SU-DHL-6 (cell line): ENCODE measurements at regions not wholly inside any gene's neighbourhood (a gene's known extent, or its start where the extent isn't known, plus 50 kb on each side); places are given as distances from the start of the nearest gene placed in this dataset.
"Not testable (repeated sequence)": the region's sequence is repeated elsewhere in the genome, so short reads cannot be mapped to it uniquely, and the experiment has no call there.

Experiments
- H2AFZ ChIP-seq: fragments of 200-600 bp; sonication (generic); 2 replicates; pipeline ENCODE4 v1.6.1; 2014; ENCODE audit warnings: low read depth, mild to moderate bottlenecking, moderate library complexity, mixed read lengths, antibody characterized with exemption, low read length; ENCODE audit not compliant: severe bottlenecking
- H3F3A ChIP-seq: fragments of 200-600 bp; shearing (Covaris generic); 2 replicates; pipeline ENCODE4 v1.6.0; 2016; ENCODE audit warnings: antibody characterized with exemption, mild to moderate bottlenecking; ENCODE audit not compliant: insufficient read depth
- H3K27ac ChIP-seq: fragments of 200-600 bp; sonication (generic); 2 replicates; pipeline ENCODE4 v1.5.1; 2016; ENCODE audit warnings: low read depth, mild to moderate bottlenecking, low read length, moderate library complexity, mixed read lengths
- H3K27me3 ChIP-seq: fragments of 200-600 bp; sonication (generic), shearing (Covaris generic); 2 replicates; pipeline ENCODE4 v1.6.0; 2014; ENCODE audit warnings: mild to moderate bottlenecking, low read length
- H3K36me3 ChIP-seq: fragments of 200-600 bp; sonication (generic); 2 replicates; pipeline ENCODE4 v1.6.1; 2014; ENCODE audit warnings: mild to moderate bottlenecking, low read length, mixed read lengths
- H3K4me2 ChIP-seq: fragments of 300-600, 200-600 bp; shearing (Covaris generic), sonication (generic); 2 replicates; pipeline ENCODE4 v1.6.0; 2014; ENCODE audit warnings: low read length, low read depth, mild to moderate bottlenecking; ENCODE audit not compliant: poor library complexity, severe bottlenecking
- H3K4me3 ChIP-seq: fragments of 200-600 bp; sonication (generic); 2 replicates; pipeline ENCODE4 v1.5.1; 2014; ENCODE audit warnings: antibody characterized with exemption, low read length, mild to moderate bottlenecking, mixed read lengths; ENCODE audit not compliant: insufficient read depth, poor library complexity, severe bottlenecking
- H3K79me2 ChIP-seq: fragments of 200-600 bp; sonication (generic); 2 replicates; pipeline ENCODE4 v1.6.1; 2014; ENCODE audit warnings: mild to moderate bottlenecking, low read length, moderate library complexity; ENCODE audit not compliant: insufficient read depth
- H3K9ac ChIP-seq: fragments of 200-600 bp; sonication (generic); 2 replicates; pipeline ENCODE4 v1.7.0; 2014; ENCODE audit warnings: mild to moderate bottlenecking, low read length
- H3K9me2 ChIP-seq: fragments of 200-600 bp; sonication (generic); replicated peaks from 2 replicates; pipeline ENCODE4 v1.6.1; 2014; ENCODE audit warnings: low read length; ENCODE audit not compliant: insufficient read depth
- H3K9me3 ChIP-seq: fragments of 200-600 bp; sonication (generic); 2 replicates; pipeline ENCODE4 v1.6.1; 2014; ENCODE audit warnings: low read length, mixed read lengths; ENCODE audit not compliant: insufficient read depth
- H4K20me1 ChIP-seq: fragments of 200-600 bp; sonication (generic); 2 replicates; pipeline ENCODE4 v1.6.1; 2014; ENCODE audit warnings: low read depth, mild to moderate bottlenecking, antibody characterized with exemption, low read length, moderate library complexity, mixed read lengths
- EZH2phosphoT487 ChIP-seq: fragments of 200-600 bp; sonication (generic), shearing (Covaris generic); conservative IDR thresholded peaks from 2 replicates; pipeline ENCODE4 v1.6.1; 2018; ENCODE audit warnings: mild to moderate bottlenecking, antibody characterized with exemption, low read length, moderate library complexity, mixed read lengths
- TF ChIP-seq, protein P1 (sequence below): fragments of 200-600 bp; sonication (generic); IDR thresholded peaks from one replicate; pipeline ENCODE4 v1.5.1; 2017; ENCODE audit warnings: antibody characterized with exemption, mild to moderate bottlenecking, low read length, moderate library complexity; ENCODE audit not compliant: insufficient read depth, poor library complexity, severe bottlenecking

DNA sequence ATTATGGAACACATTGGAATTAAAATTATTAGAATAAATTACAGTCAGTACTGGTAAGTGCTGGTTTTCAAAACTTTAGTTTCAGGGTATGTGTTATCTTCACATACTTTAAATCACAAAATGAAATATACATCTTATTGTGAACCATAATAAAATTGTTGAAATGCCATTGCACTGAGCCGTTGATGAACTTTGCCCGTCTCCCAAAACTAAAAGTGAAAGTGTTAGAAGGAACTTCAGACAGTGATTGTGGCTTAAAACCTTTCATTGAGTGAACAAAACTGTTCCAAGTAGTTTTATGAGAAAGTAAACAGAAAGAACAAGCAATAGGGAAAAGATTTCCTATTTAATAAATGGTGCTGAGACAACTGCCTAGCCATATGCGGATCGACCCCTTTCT is 811.6 kb downstream of the PLCL1 start:
- H3K9ac ChIP-seq: no peak overlapping the region
- H3K9me2 ChIP-seq: no peaks in the 10 kb centered on the region
- no peaks in the 10 kb centered on the region for H3K36me3 ChIP-seq
- H3K4me3 ChIP-seq: no peak overlapping the region
- H3K4me2 ChIP-seq: no peak overlapping the region
- H3K9me3 ChIP-seq: no peaks in the 10 kb centered on the region
- no peaks in the 10 kb centered on the region for H4K20me1 ChIP-seq
- no peaks in the 10 kb centered on the region for H3K27me3 ChIP-seq
- TF ChIP-seq EZH2phosphoT487: no peak
- TF ChIP-seq, protein P1, sequence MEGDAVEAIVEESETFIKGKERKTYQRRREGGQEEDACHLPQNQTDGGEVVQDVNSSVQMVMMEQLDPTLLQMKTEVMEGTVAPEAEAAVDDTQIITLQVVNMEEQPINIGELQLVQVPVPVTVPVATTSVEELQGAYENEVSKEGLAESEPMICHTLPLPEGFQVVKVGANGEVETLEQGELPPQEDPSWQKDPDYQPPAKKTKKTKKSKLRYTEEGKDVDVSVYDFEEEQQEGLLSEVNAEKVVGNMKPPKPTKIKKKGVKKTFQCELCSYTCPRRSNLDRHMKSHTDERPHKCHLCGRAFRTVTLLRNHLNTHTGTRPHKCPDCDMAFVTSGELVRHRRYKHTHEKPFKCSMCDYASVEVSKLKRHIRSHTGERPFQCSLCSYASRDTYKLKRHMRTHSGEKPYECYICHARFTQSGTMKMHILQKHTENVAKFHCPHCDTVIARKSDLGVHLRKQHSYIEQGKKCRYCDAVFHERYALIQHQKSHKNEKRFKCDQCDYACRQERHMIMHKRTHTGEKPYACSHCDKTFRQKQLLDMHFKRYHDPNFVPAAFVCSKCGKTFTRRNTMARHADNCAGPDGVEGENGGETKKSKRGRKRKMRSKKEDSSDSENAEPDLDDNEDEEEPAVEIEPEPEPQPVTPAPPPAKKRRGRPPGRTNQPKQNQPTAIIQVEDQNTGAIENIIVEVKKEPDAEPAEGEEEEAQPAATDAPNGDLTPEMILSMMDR: no peak
- no peak overlapping the region for H3K27ac ChIP-seq
- H3K79me2 ChIP-seq: no peaks in the 10 kb centered on the region
- H3F3A ChIP-seq: no peaks in the 10 kb centered on the region
- H2AFZ ChIP-seq: no peak overlapping the region

DNA sequence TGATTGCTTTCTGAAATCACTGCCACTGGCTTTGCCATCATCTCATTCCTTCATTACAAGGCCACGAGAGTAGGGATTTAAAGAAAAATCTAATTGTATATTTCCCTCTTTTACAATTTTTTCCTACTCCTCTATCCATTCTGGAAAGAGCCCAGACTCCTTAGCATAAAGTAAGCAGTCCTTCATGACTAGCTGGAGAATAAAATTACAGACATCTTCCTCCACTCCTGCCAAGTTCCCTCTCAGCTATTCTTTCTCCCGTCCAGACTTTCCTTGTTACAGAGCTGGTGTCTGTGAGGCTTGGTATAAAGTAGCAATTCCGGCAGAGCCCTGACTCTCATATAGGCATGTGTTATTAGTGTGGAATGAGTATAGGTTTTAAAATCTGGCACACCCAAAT is 806.8 kb downstream of the PLCL1 start:
- TF ChIP-seq, protein P1: no peak
- no peak for TF ChIP-seq EZH2phosphoT487
- Histone ChIP-seq H2AFZ (no peak overlapping the region), H4K20me1 (no peaks in the 10 kb centered on the region), H3K9me2 (no peaks in the 10 kb centered on the region), H3K9ac (no peak overlapping the region), H3K79me2 (no peaks in the 10 kb centered on the region), H3K27me3 (no peaks in the 10 kb centered on the region), H3K36me3 (no peaks in the 10 kb centered on the region), H3K9me3 (no peaks in the 10 kb centered on the region), H3K27ac (no peak overlapping the region), H3K4me2 (no peak overlapping the region), H3F3A (no peaks in the 10 kb centered on the region), H3K4me3 (no peak overlapping the region)

DNA sequence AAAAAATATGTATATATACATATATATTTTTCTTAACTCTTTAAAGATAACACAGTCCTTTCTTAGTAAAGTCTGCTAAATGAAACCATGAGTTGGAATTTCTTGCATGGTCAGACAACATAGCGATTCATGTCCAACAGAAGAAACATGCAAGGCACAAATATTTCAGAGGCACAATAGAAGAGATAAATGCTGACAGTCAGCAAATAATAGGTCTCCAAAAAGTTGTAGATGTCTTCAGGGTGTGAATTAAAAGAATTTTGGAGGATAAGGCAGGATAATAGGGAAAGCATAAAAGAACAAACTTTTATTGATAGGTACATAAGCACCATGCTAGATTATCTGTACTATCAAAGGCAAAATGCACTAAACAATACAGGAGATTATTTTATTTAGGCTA is 800.2 kb downstream of the PLCL1 start:
- H3K9me2 ChIP-seq: no peaks in the 10 kb centered on the region

DNA sequence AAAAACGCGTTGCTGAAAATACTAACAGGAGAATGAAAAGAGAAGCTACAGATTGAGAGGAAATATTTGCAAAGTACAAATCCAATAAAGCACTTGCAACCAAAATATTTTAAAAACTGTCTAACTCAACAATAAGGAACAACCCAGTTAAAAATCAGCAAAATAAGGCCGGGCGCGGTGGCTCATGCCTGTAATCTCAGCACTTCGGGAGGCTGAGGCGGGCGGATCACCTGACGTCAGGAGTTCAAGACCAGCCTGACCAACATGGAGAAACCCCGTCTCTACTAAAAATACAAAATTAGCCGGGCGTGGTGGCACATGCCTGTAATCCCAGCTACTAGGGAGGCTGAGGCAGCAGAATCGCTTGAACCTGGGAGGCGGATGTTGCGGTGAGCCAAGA is 798.6 kb downstream of the PLCL1 start:
- not testable (repeated sequence) for H3F3A ChIP-seq, H3K9me3 ChIP-seq, H3K36me3 ChIP-seq, H3K27me3 ChIP-seq, H2AFZ ChIP-seq, H3K79me2 ChIP-seq, H3K4me2 ChIP-seq, H3K9ac ChIP-seq, H3K4me3 ChIP-seq, H3K9me2 ChIP-seq, H3K27ac ChIP-seq, H4K20me1 ChIP-seq

More for the DNA sequence above, 800.2 kb downstream of the PLCL1 start:
- Histone ChIP-seq H3K27me3 (no peaks in the 10 kb centered on the region), H4K20me1 (no peaks in the 10 kb centered on the region), H3K79me2 (no peaks in the 10 kb centered on the region), H3K4me2 (no peak overlapping the region), H3K9ac (no peak overlapping the region), H2AFZ (no peak overlapping the region), H3K36me3 (no peaks in the 10 kb centered on the region), H3K27ac (no peak overlapping the region), H3K4me3 (no peak overlapping the region), H3K9me3 (no peaks in the 10 kb centered on the region), H3F3A (no peaks in the 10 kb centered on the region)
- no peak for TF ChIP-seq EZH2phosphoT487
